NCI-H1092 treated with DMSO at 0.1 percent for 48 hours (cell line): ENCODE measurements at regions not wholly inside any gene's neighbourhood (a gene's known extent, or its start where the extent isn't known, plus 50 kb on each side); places are given as distances from the start of the nearest gene placed in this dataset.

Source experiments
- DNase-seq: peaks from one replicate; lab custom pipeline; 2025; lab: John Stamatoyannopoulos, UW

- DNase-seq = no peak
These were observed 316.1 kb downstream of the PHKB start for GRCh38 chr16:47777220-47777619.

DNA sequence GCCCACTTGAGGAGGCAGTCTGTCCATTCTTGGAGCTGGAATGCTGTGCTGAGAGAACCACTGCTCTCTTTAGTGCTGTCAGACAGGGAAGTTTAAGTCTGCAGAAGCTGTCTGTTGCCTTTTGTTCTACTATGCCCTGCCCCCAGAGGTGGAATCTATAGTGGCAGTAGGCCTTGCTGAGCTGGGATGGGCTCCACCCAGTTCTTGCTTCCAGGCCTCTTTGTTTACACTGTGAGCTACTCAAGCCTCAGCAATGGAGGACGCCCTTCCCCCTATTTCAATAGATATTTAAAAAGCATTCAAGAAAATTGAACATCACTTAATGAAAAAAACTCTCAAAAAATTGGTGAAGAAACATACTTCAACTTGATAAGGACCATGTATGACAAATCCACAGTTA lies 313.5 kb downstream of the PHKB start:
- DNase-seq = no peak

DNA sequence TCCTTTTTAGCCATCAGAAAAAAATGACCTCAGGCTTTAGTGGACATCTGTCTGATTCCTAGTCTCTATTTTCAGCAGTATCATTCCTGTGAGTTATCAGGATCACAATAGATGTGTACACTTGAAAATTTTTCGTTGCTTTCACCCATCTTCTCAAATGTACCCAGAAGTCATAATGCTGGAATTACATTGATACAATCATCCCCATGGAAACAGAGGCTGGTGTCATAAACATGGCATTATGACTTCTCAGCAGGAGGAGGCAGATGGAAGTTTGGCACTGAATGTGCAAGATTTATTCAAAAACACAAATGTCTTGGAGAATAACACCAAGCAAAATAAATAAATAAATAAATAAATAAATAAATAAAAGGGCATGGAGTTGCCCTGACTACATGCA lies 292.5 kb downstream of the PHKB start:
- no peak for DNase-seq
